Body of pancreas (tissue), 4 donors: ENCODE measurements at regions not wholly inside any gene's neighbourhood (a gene's known extent, or its start where the extent isn't known, plus 50 kb on each side); places are given as distances from the start of the nearest gene placed in this dataset.

Source experiments
- CTCF ChIP-seq, 7 experiments: fragments of 450-650 bp in 4 of 7; fragments of 200-600 bp in 3 of 7; sonication (generic) in 3 of 7; IDR thresholded peaks; one replicate each; pipeline ENCODE4 v1.5.1; 2016 to 2019; ENCODE audit warnings: antibody characterized with exemption in 7 of 7
- POLR2A ChIP-seq, 3 donors: fragments of 450-650 bp; IDR thresholded peaks; one replicate each; pipeline ENCODE4 v1.6.1; 2016; ENCODE audit warnings: antibody characterized with exemption in 3 of 3, mild to moderate bottlenecking in 2 of 3

GRCh38 chr15:97733373-97733772 is 227.1 kb upstream of the ARRDC4 start:
- no peak for TF ChIP-seq CTCF (IDR thresholded peaks at IDR 0.05)
- no peak for TF ChIP-seq POLR2A (IDR thresholded peaks at IDR 0.05)
